ENCODE measurements at regions not wholly inside any gene's neighbourhood (a gene's known extent, or its start where the extent isn't known, plus 50 kb on each side); places are given as distances from the start of the nearest gene placed in this dataset.
"Not testable (repeated sequence)": the region's sequence is repeated elsewhere in the genome, so short reads cannot be mapped to it uniquely, and the experiment has no call there.

- no peak for DNase-seq
- intact Hi-C loops (cut with DNase I) = no loop called here
Observed at GRCh38 chr4:189600718-189601435, 339.8 kb upstream of the FRG1 start.

- DNase-seq; intact Hi-C loops (cut with DNase I): not testable (repeated sequence)
Observed at GRCh38 chr4:189602827-189603226, 337.8 kb upstream of the FRG1 start.

- DNase-seq; intact Hi-C loops (cut with DNase I): not testable (repeated sequence)
Observed at GRCh38 chr4:189610571-189610970, 330.1 kb upstream of the FRG1 start.

GRCh38 chr4:189613207-189613606 lies 327.5 kb upstream of the FRG1 start:
- no peak for DNase-seq
- intact Hi-C loops (cut with DNase I) = no loop called here

- intact Hi-C loops (cut with DNase I) = no loop called here
- no peak for DNase-seq
Observed at GRCh38 chr4:189615217-189615663, 325.4 kb upstream of the FRG1 start.

GRCh38 chr4:189617741-189618140 lies 322.9 kb upstream of the FRG1 start:
- DNase-seq; intact Hi-C loops (cut with DNase I): not testable (repeated sequence)

- intact Hi-C loops (cut with DNase I); DNase-seq: not testable (repeated sequence)
Observed at GRCh38 chr4:189619441-189620250, 321.0 kb upstream of the FRG1 start.

- DNase-seq; intact Hi-C loops (cut with DNase I): not testable (repeated sequence)
Observed at GRCh38 chr4:189622574-189622973, 318.1 kb upstream of the FRG1 start.

- DNase-seq; intact Hi-C loops (cut with DNase I): not testable (repeated sequence)
Observed at GRCh38 chr4:189627041-189627440, 313.6 kb upstream of the FRG1 start.

- intact Hi-C loops (cut with DNase I); DNase-seq: not testable (repeated sequence)
Observed at GRCh38 chr4:189629733-189630132, 310.9 kb upstream of the FRG1 start.

GRCh38 chr4:189630913-189631567 lies 309.6 kb upstream of the FRG1 start:
- intact Hi-C loops (cut with DNase I); DNase-seq: not testable (repeated sequence)

- not testable (repeated sequence) for DNase-seq
Observed at GRCh38 chr4:189631568-189631916, 309.1 kb upstream of the FRG1 start.

GRCh38 chr4:189650436-189650835 lies 290.2 kb upstream of the FRG1 start:
- DNase-seq; intact Hi-C loops (cut with DNase I): not testable (repeated sequence)

More at GRCh38 chr4:189631568-189631916, 309.1 kb upstream of the FRG1 start:
- intact Hi-C loops (cut with DNase I) = not testable (repeated sequence)

- DNase-seq; intact Hi-C loops (cut with DNase I): not testable (repeated sequence)
Observed at GRCh38 chr4:189653130-189653653, 287.5 kb upstream of the FRG1 start.

GRCh38 chr4:189653983-189654382 lies 286.7 kb upstream of the FRG1 start:
- DNase-seq; intact Hi-C loops (cut with DNase I): not testable (repeated sequence)

- DNase-seq; intact Hi-C loops (cut with DNase I): not testable (repeated sequence)
Observed at GRCh38 chr4:189654396-189654795, 286.3 kb upstream of the FRG1 start.

GRCh38 chr4:189655817-189656216 lies 284.9 kb upstream of the FRG1 start:
- DNase-seq; intact Hi-C loops (cut with DNase I): not testable (repeated sequence)

GRCh38 chr4:189656641-189657040 lies 284.0 kb upstream of the FRG1 start:
- intact Hi-C loops (cut with DNase I) = no loop called here
- DNase-seq = no peak

GRCh38 chr4:189658259-189658658 lies 282.4 kb upstream of the FRG1 start:
- DNase-seq; intact Hi-C loops (cut with DNase I): not testable (repeated sequence)

Measured in head of caudate nucleus (tissue), 42 donors.